ENCODE measurements at regions not wholly inside any gene's neighbourhood (a gene's known extent, or its start where the extent isn't known, plus 50 kb on each side); places are given as distances from the start of the nearest gene placed in this dataset.

DNA sequence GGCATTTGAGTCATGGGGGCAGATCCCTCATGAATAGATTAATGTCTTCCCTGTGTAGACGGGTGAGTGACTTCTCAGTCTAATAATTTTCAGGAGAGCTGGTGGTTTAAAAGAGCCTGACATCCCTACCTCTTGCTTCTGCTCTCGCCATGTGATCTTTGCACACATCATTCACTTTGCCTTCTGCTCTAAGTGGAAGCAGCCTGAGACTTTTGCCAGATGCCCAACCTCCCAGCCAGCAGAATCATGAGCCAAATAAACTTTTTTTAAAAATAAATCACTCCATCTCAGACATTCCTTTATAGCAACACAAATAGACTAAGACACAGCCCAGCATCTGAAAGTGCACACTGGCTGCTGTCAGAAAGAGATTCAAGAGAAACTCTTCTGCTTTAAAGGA, 155.2 kb downstream of the ZNF365 start:
- TF ChIP-seq, protein P1, sequence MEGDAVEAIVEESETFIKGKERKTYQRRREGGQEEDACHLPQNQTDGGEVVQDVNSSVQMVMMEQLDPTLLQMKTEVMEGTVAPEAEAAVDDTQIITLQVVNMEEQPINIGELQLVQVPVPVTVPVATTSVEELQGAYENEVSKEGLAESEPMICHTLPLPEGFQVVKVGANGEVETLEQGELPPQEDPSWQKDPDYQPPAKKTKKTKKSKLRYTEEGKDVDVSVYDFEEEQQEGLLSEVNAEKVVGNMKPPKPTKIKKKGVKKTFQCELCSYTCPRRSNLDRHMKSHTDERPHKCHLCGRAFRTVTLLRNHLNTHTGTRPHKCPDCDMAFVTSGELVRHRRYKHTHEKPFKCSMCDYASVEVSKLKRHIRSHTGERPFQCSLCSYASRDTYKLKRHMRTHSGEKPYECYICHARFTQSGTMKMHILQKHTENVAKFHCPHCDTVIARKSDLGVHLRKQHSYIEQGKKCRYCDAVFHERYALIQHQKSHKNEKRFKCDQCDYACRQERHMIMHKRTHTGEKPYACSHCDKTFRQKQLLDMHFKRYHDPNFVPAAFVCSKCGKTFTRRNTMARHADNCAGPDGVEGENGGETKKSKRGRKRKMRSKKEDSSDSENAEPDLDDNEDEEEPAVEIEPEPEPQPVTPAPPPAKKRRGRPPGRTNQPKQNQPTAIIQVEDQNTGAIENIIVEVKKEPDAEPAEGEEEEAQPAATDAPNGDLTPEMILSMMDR (IDR thresholded peaks at IDR 0.05) = no peak
- no peak for TF ChIP-seq POLR2A (IDR thresholded peaks at IDR 0.05)

Data from testis (tissue), 2 donors.